H9 (cell line): ENCODE measurements at regions not wholly inside any gene's neighbourhood (a gene's known extent, or its start where the extent isn't known, plus 50 kb on each side); places are given as distances from the start of the nearest gene placed in this dataset.

Source experiments
- DNase-seq: peaks from one replicate; pipeline ENCODE4 v3.0.0-alpha.2; 2017
- H2AFZ ChIP-seq: one replicate; pipeline ENCODE4 v1.6.1; 2013; ENCODE audit warnings: mild to moderate bottlenecking, low read length, control low read depth, moderate library complexity
- H2AK5ac ChIP-seq: 2 replicates; pipeline ENCODE4 v1.6.1; 2013; ENCODE audit warnings: low read length, control low read depth, mixed read lengths; ENCODE audit not compliant: insufficient read length
- H2BK120ac ChIP-seq: one replicate; pipeline ENCODE4 v1.6.1; 2013; ENCODE audit warnings: low read depth, mild to moderate bottlenecking, low read length, control low read depth, inconsistent platforms; ENCODE audit not compliant: poor library complexity, severe bottlenecking
- H2BK12ac ChIP-seq: 2 replicates; pipeline ENCODE4 v1.6.1; 2013; ENCODE audit warnings: low read length, control low read depth, mixed read lengths, low read depth; ENCODE audit not compliant: insufficient read length
- H2BK15ac ChIP-seq: 2 replicates; pipeline ENCODE4 v1.6.1; 2013; ENCODE audit warnings: low read depth, low read length, control low read depth
- H2BK20ac ChIP-seq: one replicate; pipeline ENCODE4 v1.6.1; 2013; ENCODE audit warnings: low read depth, mild to moderate bottlenecking, low read length, control low read depth, inconsistent platforms; ENCODE audit not compliant: poor library complexity, severe bottlenecking
- H2BK5ac ChIP-seq: 2 replicates; pipeline ENCODE4 v1.6.1; 2013; ENCODE audit warnings: low read length, control low read depth, mixed read lengths; ENCODE audit not compliant: insufficient read length
- H3K14ac ChIP-seq: 2 replicates; pipeline ENCODE4 v1.6.1; 2013; ENCODE audit warnings: low read length, control low read depth; ENCODE audit not compliant: insufficient read depth
- H3K18ac ChIP-seq: 2 replicates; pipeline ENCODE4 v1.6.1; 2013; ENCODE audit warnings: low read depth, mild to moderate bottlenecking, mixed read lengths, low read length, control low read depth; ENCODE audit not compliant: insufficient read length
- H3K23ac ChIP-seq: 2 replicates; pipeline ENCODE4 v1.6.1; 2013; ENCODE audit warnings: low read length, control low read depth, mixed read lengths, low read depth; ENCODE audit not compliant: insufficient read length
- H3K23me2 ChIP-seq: 2 replicates; pipeline ENCODE4 v1.6.1; 2013; ENCODE audit warnings: low read depth, mild to moderate bottlenecking, mixed read lengths, low read length, control low read depth; ENCODE audit not compliant: insufficient read length, poor library complexity, severe bottlenecking
- H3K27ac ChIP-seq: 2 replicates; pipeline ENCODE4 v1.5.1; 2013; ENCODE audit warnings: low read length, control low read depth, mixed read lengths, low read depth; ENCODE audit not compliant: insufficient read length
- H3K27me3 ChIP-seq: 2 replicates; pipeline ENCODE4 v1.6.1; 2013; ENCODE audit warnings: low read length, control low read depth, inconsistent platforms; ENCODE audit not compliant: insufficient read depth
- H3K4ac ChIP-seq: 2 replicates; pipeline ENCODE4 v1.6.1; 2013; ENCODE audit warnings: low read depth, mild to moderate bottlenecking, control low read depth, inconsistent platforms, low read length, moderate library complexity
- H3K4me1 ChIP-seq: 2 replicates; pipeline ENCODE4 v1.6.1; 2013; ENCODE audit warnings: low read length, control low read depth, inconsistent platforms; ENCODE audit not compliant: insufficient read depth
- H3K4me2 ChIP-seq: 2 replicates; pipeline ENCODE4 v1.6.1; 2013; ENCODE audit warnings: low read length, control low read depth, mixed read lengths; ENCODE audit not compliant: insufficient read length, insufficient read depth
- H3K56ac ChIP-seq: 2 replicates; pipeline ENCODE4 v1.6.1; 2013; ENCODE audit warnings: low read depth, mild to moderate bottlenecking, mixed read lengths, low read length, control low read depth; ENCODE audit not compliant: insufficient read length
- H3K79me1 ChIP-seq: 2 replicates; pipeline ENCODE4 v1.6.1; 2013; ENCODE audit warnings: low read depth, mild to moderate bottlenecking, moderate library complexity, low read length, control low read depth, inconsistent platforms; ENCODE audit not compliant: insufficient read depth, poor library complexity, severe bottlenecking
- H3K79me2 ChIP-seq: 2 replicates; pipeline ENCODE4 v1.6.1; 2013; ENCODE audit warnings: low read length, control low read depth, inconsistent platforms; ENCODE audit not compliant: insufficient read depth
- H3K9ac ChIP-seq: 2 replicates; pipeline ENCODE4 v1.6.1; 2013; ENCODE audit warnings: low read length, control low read depth, mixed read lengths; ENCODE audit not compliant: insufficient read length; ENCODE audit errors: extremely low read depth
- H3K9me3 ChIP-seq: one replicate; pipeline ENCODE4 v1.6.1; 2013; ENCODE audit warnings: low read depth, low read length, inconsistent platforms; ENCODE audit not compliant: control insufficient read depth
- H3T11ph ChIP-seq: one replicate; pipeline ENCODE4 v1.6.1; 2013; ENCODE audit warnings: mild to moderate bottlenecking, low read length, control low read depth, inconsistent platforms
- H4K20me1 ChIP-seq: one replicate; pipeline ENCODE4 v1.6.1; 2013; ENCODE audit not compliant: control insufficient read depth, insufficient read length, insufficient read depth
- H4K5ac ChIP-seq: 2 replicates; pipeline ENCODE4 v1.6.1; 2013; ENCODE audit warnings: low read depth, mild to moderate bottlenecking, mixed read lengths, low read length, control low read depth; ENCODE audit not compliant: insufficient read length
- H4K8ac ChIP-seq: replicated peaks from 2 replicates; pipeline ENCODE4 v1.6.1; 2013; ENCODE audit warnings: low read length, control low read depth, mixed read lengths, low read depth; ENCODE audit not compliant: insufficient read length
- H4K91ac ChIP-seq: 2 replicates; pipeline ENCODE4 v1.6.1; 2013; ENCODE audit warnings: low read depth, mild to moderate bottlenecking, moderate library complexity, mixed read lengths, low read length, control low read depth; ENCODE audit not compliant: insufficient read length
- H3K27ac Mint-ChIP-seq, 3 experiments: 2 replicates in 2 of 3; 3 replicates in 1 of 3; pipeline ENCODE4 v1.8.0; 2020 to 2021; ENCODE audit warnings: mixed read lengths in 3 of 3, mild to moderate bottlenecking in 1 of 3, moderate library complexity in 1 of 3
- H3K27me3 Mint-ChIP-seq: 2 replicates; pipeline ENCODE4 v1.8.0; 2021; ENCODE audit warnings: low read depth, mild to moderate bottlenecking, moderate library complexity, mixed read lengths
- H3K36me3 Mint-ChIP-seq, 3 experiments: 2 replicates in 2 of 3; 3 replicates in 1 of 3; pipeline ENCODE4 v1.8.0; 2020 to 2021; ENCODE audit warnings: low read depth in 3 of 3, mixed read lengths in 3 of 3; ENCODE audit not compliant: insufficient read depth in 1 of 3
- H3K4me1 Mint-ChIP-seq, 2 experiments: 2 replicates each; pipeline ENCODE4 v1.8.0; 2020; ENCODE audit warnings: mixed read lengths in 2 of 2
- H3K4me3 Mint-ChIP-seq, 2 experiments: 2 replicates in 1 of 2; 3 replicates in 1 of 2; pipeline ENCODE4 v1.8.0; 2020 to 2021; ENCODE audit warnings: mild to moderate bottlenecking in 2 of 2, mixed read lengths in 2 of 2, moderate library complexity in 1 of 2
- H3K9me3 Mint-ChIP-seq, 2 experiments: 2 replicates in 1 of 2; 3 replicates in 1 of 2; pipeline ENCODE4 v1.8.0; 2020; ENCODE audit warnings: mild to moderate bottlenecking in 2 of 2, mixed read lengths in 2 of 2, moderate library complexity in 1 of 2
- CTCF ChIP-seq: fragments of 200-600 bp; sonication (generic); conservative IDR thresholded peaks from 3 replicates; pipeline ENCODE4 v1.8.0; 2021; ENCODE audit warnings: antibody characterized with exemption, mild to moderate bottlenecking
- WGBS: extraction: QIAGEN DNeasy Blood & Tissue Kit; methylation state at CpG from one replicate; pipeline ENCODE4 v1.1.7; 2013; ENCODE audit warnings: missing lambda C conversion rate, low lambda C conversion rate, mixed read lengths; ENCODE audit not compliant: insufficient read length; ENCODE audit errors: extremely low coverage; 5-methylcytosine and 5-hydroxymethylcytosine counted together

GRCh38 chr10:113442336-113442735 lies 110.5 kb upstream of the HABP2 start:
- no peak overlapping the region for H2AFZ ChIP-seq
- peaks cover 4% of the 10 kb centered on the region for H4K20me1 ChIP-seq
- Mint-ChIP-seq H3K4me3 (no peak overlapping the region), H3K4me1 (no peaks in the 10 kb centered on the region), H3K9me3 (no peaks in the 10 kb centered on the region), H3K27ac (no peak overlapping the region), H3K36me3 (no peaks in the 10 kb centered on the region), H3K27me3 (peaks cover 30% of the 10 kb centered on the region)
- TF ChIP-seq CTCF, result no peak
- no peak overlapping the region for H2AK5ac ChIP-seq
- H4K91ac ChIP-seq, result no peak overlapping the region
- no peak overlapping the region for H3K27ac ChIP-seq
- H3T11ph ChIP-seq, result no peak overlapping the region
- H3K23me2 ChIP-seq, result no peaks in the 10 kb centered on the region
- H2BK120ac ChIP-seq, result no peak overlapping the region
- no peak overlapping the region for H3K14ac ChIP-seq
- no peaks in the 10 kb centered on the region for H3K27me3 ChIP-seq
- no peaks in the 10 kb centered on the region for H3K79me2 ChIP-seq
- H4K5ac ChIP-seq, result no peak overlapping the region
- H3K4ac ChIP-seq, result no peak overlapping the region
- no peak overlapping the region for H3K4me2 ChIP-seq
- no peak overlapping the region for H3K18ac ChIP-seq
- no CpG with 5 or more reads among the region's 2 CpGs for WGBS
- no peak overlapping the region for H3K56ac ChIP-seq
- H2BK20ac ChIP-seq, result no peak overlapping the region
- H2BK5ac ChIP-seq, result no peak overlapping the region
- H2BK12ac ChIP-seq, result no peak overlapping the region
- no peak overlapping the region for H3K23ac ChIP-seq
- H4K8ac ChIP-seq, result no peak overlapping the region
- H3K79me1 ChIP-seq, result no peaks in the 10 kb centered on the region
- H3K9ac ChIP-seq, result no peak overlapping the region
- H2BK15ac ChIP-seq, result no peak overlapping the region
- no peak for DNase-seq
- no peaks in the 10 kb centered on the region for H3K4me1 ChIP-seq
- no peaks in the 10 kb centered on the region for H3K9me3 ChIP-seq
